ENCODE measurements at regions not wholly inside any gene's neighbourhood (a gene's known extent, or its start where the extent isn't known, plus 50 kb on each side); places are given as distances from the start of the nearest gene placed in this dataset.

GRCh38 chr1:238962941-238963340 lies 423.4 kb upstream of the CHRM3 start:
- DNase-seq (ENCODE audit: low read depth in 2 of 2) = no peak
- TF ChIP-seq CTCF (IDR thresholded peaks at IDR 0.05; ENCODE audit: low read depth, low read length) = no peak
- H3K4me3 ChIP-seq (replicated peaks in 1 of 2; ENCODE audit: low read depth in 2 of 2, low read length in 2 of 2) = no peak overlapping the region

GRCh38 chr1:238961790-238962189 lies 424.6 kb upstream of the CHRM3 start:
- no peak for TF ChIP-seq CTCF (IDR thresholded peaks at IDR 0.05; ENCODE audit: low read depth, low read length)
- H3K4me3 ChIP-seq (replicated peaks in 1 of 2; ENCODE audit: low read depth in 2 of 2, low read length in 2 of 2) = no peak overlapping the region

GRCh38 chr1:238960071-238960470 lies 426.3 kb upstream of the CHRM3 start:
- no peak overlapping the region for H3K4me3 ChIP-seq (replicated peaks in 1 of 2; ENCODE audit: low read depth in 2 of 2, low read length in 2 of 2)
- TF ChIP-seq CTCF (IDR thresholded peaks at IDR 0.05; ENCODE audit: low read depth, low read length) = no peak
- DNase-seq (ENCODE audit: low read depth in 2 of 2) = peak; percentile 66 to 76

More at GRCh38 chr1:238961790-238962189, 424.6 kb upstream of the CHRM3 start:
- DNase-seq (ENCODE audit: low read depth in 2 of 2) = no peak

- TF ChIP-seq CTCF (IDR thresholded peaks at IDR 0.05; ENCODE audit: low read depth, low read length) = no peak
- H3K4me3 ChIP-seq (replicated peaks in 1 of 2; ENCODE audit: low read depth in 2 of 2, low read length in 2 of 2) = no peak overlapping the region
- no peak for DNase-seq (ENCODE audit: low read depth in 2 of 2)
Observed at GRCh38 chr1:238955934-238956333, 430.4 kb upstream of the CHRM3 start.

GRCh38 chr1:238954865-238955264 lies 431.5 kb upstream of the CHRM3 start:
- peak in 1 of 2 donors; percentile 11 for DNase-seq (ENCODE audit: low read depth in 2 of 2)
- no peak for TF ChIP-seq CTCF (IDR thresholded peaks at IDR 0.05; ENCODE audit: low read depth, low read length)
- H3K4me3 ChIP-seq (replicated peaks in 1 of 2; ENCODE audit: low read depth in 2 of 2, low read length in 2 of 2) = no peak overlapping the region

- DNase-seq (ENCODE audit: low read depth in 2 of 2) = no peak
- TF ChIP-seq CTCF (IDR thresholded peaks at IDR 0.05; ENCODE audit: low read depth, low read length) = peak; percentile 12
- H3K4me3 ChIP-seq (replicated peaks in 1 of 2; ENCODE audit: low read depth in 2 of 2, low read length in 2 of 2) = no peak overlapping the region
Observed at GRCh38 chr1:238953448-238954010, 432.8 kb upstream of the CHRM3 start.

- DNase-seq (ENCODE audit: low read depth in 2 of 2) = peak; percentile 40 to 66
- peak; percentile 26 for TF ChIP-seq CTCF (IDR thresholded peaks at IDR 0.05; ENCODE audit: low read depth, low read length)
- no peak overlapping the region for H3K4me3 ChIP-seq (replicated peaks in 1 of 2; ENCODE audit: low read depth in 2 of 2, low read length in 2 of 2)
Observed at GRCh38 chr1:238951809-238952208, 434.6 kb upstream of the CHRM3 start.

Measured in cardiac fibroblast (primary cell).